HG02973 (cell line): ENCODE measurements at regions not wholly inside any gene's neighbourhood (a gene's known extent, or its start where the extent isn't known, plus 50 kb on each side); places are given as distances from the start of the nearest gene placed in this dataset.
"Not testable (repeated sequence)": the region's sequence is repeated elsewhere in the genome, so short reads cannot be mapped to it uniquely, and the experiment has no call there.

Experiments
- ATAC-seq: cut with Tn5 transposase; IDR thresholded peaks from one replicate; pipeline ENCODE4 v1.9.1; 2021; ENCODE audit warnings: moderate library complexity; ENCODE audit not compliant: unreplicated experiment

DNA sequence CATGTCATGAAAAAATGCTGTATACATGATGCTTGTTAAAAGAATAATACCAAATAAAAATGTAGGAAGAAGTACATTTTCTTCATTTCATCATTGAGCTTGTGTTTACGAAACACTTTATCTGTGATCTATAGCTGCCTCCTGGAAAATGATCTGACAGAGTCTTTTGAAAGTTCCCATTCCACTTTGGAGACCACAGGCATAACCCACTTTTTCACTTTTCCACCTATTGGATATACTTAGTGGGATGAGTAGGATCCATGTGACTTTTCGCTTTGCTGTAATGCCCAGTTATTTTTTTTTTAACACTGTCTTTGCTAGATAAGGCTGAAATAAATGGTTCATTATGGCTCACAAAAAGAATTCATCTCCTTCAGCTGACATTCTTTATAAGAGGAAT lies 773.0 kb upstream of the AMELY start:
- no peak for ATAC-seq

DNA sequence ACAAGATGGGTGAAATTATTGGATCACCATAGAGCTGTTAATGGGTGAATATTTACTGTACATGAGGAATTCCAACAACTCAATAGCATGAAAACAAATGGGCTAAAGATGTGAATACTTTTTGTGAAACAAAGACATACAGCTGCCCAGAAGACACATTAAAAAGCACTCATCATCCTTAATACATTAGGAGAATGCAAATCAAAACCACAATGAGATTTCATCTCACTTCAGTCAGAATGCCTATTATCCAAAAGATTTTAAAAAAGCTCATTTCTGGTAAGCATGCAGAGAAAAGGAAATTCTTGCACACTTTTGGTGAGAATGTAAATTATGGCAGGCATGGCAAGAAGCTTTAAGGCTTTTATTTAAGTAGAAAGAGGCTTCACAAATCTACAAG lies 770.8 kb upstream of the AMELY start:
- ATAC-seq, result no peak

DNA sequence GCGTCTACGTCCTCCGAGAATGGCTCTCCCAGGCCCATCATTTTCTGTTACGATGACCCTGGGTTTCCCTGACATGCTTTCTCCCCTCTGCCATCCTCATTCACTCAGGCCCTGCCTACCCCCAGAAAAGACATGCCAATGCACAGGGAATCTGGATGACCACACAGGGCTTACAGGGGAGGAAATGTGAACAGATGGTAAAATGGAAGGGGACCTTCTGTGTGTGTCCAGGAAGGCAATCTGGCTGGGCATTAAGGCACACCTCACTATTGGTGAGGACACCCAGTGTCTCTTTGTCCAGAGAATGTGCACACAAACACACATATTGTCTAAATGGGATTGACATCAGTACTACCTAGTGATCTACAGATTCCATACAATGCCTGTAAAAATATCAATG lies 769.9 kb upstream of the AMELY start:
- ATAC-seq, result no peak

DNA sequence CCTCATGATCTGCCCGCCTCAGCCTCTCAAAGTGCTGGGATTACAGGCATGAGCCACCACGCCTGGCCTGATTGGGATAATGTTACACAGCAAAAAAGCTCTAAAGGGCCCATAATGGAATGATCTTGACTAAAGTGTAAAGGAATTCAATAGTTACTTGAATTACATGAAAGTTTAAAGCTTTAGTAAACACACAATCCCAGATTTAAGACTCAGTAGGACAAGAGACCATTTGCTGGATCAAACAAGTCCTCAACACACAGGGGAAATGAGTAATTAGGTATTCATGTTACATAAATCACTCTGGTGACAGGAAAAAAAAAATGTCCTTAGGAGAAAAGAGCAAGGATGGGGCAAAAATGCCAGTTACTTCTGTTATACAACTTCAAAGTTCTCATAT lies 762.9 kb upstream of the AMELY start:
- no peak for ATAC-seq

DNA sequence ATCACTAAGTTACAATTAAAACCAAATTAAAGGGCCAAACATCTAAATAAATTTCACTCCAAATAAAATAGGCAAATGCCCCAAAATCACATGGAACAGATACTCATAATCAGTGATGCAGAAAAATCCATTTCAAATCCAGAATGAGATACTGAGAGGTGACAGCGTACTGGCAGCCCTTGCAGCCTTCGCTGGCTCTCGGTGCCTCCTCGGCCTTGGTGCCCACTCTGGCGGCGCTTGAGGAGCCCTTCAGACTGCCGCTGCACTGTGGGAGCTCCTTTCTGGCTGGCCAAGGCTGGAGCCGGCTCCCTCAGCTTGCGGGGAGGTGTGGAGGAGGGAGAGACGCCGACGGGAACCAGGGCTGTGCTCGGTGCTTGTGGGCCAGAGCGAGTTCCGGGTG lies 761.2 kb upstream of the AMELY start:
- no peak for ATAC-seq

DNA sequence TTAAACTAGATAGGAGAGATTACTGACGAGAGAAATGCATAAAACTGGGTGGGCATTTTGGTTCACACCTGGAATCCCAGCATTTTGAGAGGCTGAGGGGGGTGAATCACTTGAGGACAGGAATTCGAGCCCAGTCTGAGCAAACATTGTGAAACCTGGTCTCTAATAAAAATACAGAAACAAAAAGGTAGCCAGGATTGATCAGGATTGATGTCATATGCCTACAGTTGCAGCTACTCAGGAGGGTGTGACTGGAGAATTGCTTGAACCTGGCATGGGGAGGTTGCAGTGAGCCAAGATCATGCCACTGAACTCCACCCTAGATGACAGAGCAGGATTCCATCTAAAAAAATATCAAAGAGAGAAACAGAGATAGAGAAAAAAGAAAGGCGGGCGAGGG lies 751.7 kb upstream of the AMELY start:
- no peak for ATAC-seq

DNA sequence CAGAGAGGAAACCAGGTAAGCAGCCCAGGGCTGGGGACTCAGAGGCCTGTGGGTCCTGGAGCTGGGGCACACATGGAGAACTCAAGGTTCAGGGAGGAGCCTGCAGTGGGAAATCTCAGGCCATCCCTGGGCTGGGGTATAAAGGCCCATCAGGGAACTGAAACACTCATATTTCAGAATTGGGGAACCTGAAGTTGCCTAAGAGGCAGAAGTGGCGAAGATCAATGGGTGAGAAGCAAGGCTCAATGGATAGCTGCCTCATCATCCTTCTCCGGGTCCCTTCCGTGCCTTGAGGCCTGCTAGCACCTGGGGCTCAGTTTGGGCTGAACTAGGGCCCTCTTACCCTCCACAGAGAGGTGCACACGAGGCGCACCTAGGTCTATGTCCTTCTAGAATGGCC lies 747.5 kb upstream of the AMELY start:
- no peak for ATAC-seq

DNA sequence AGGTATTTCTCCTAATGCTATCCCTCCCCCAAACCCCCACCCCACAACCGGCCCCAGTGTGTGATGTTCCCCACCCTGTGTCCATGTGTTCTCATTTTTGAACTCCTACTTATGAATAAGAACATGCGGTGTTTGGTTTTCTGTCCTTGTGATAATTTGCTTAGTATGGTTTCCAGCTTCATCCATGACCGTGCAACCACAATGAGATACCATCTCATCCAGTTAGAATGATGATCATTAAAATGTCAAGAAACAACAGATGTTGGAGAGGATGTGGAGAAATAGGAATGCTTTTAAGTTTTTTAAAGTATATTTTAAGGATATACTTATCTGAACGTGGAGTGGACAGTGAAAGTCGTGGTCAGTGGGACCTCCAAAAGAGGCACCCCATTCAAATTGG lies 745.0 kb upstream of the AMELY start:
- ATAC-seq, result no peak

DNA sequence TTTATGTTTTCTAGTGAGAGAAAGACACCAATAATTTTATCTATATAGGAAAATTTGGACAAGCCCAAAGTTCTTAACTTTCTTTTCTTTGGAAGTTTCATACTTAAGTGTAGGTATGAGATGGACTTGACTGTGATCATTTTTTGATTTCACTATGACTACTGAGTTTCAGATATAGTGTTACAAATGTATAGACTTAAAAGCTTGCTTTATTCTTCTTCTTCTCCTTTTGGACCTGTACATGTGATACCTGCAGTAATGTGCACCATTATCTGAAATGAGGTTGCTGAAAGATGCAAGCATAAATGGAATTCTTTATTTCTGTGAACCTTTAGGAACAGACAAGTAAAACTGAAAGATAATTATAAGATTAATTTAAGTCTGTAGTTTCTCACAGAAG lies 743.4 kb upstream of the AMELY start:
- ATAC-seq, result no peak

DNA sequence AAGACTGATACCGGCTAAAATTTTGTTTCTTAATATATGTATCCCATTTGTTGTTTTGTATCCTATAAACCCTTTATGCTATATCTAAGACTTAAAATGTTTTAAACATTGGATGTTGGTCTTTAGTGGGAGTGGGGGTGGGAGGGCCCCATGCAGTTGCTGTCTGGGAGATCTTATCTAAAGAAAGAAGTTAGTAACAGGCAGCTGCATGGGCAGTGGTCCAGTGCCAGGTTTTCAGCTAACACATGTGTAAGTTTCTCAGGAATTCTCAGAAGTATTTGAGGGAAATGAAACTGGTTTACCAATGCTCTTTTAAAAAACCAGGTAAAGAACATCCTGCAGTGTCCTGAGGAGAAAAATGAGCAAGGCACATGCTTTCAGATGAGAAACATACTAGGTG lies 738.3 kb upstream of the AMELY start:
- ATAC-seq, result not testable (repeated sequence)
